K562 (cell line): ENCODE measurements at regions not wholly inside any gene's neighbourhood (a gene's known extent, or its start where the extent isn't known, plus 50 kb on each side); places are given as distances from the start of the nearest gene placed in this dataset.

ENCODE experiments used
- ATAC-seq: fragments of 200-7000 bp; cut with Tn5 transposase; 3 replicates; pipeline ENCODE4 v1.9.1; 2020; ENCODE audit warnings: moderate library complexity
- BruUV-seq: library from RNA; stranded (reverse); fragments of 400-500 nt; replicated peaks from 2 replicates; lab custom pipeline; 2021; lab: Mats Ljungman, UMichigan
- CTCF ChIA-PET: fragments of 300-600 bp; formaldehyde crosslinking; extraction: SDS; loops from one replicate; lab custom pipeline; 2021; ENCODE audit warnings: low intra/inter-chr PET ratio; lab: Yijun Ruan, JAX
- POLR2A ChIA-PET: fragments of 300-600, 350-650 bp; sonication (Branson Sonifier 250); formaldehyde crosslinking; extraction: SDS; loops from one replicate; lab custom pipeline; 2021; ENCODE audit warnings: antibody characterized with exemption, inconsistent platforms; lab: Yijun Ruan, JAX
- DNase-seq, 4 experiments: peaks; one replicate each; pipeline versions ENCODE4 v3.0.0 to v3.0.0-alpha.2; 2011 to 2018; ENCODE audit warnings: low spot score in 3 of 4, mixed read lengths in 3 of 4; ENCODE audit errors: extremely low read depth in 1 of 4
- FAIRE-seq: peaks from 2 replicates; lab custom pipeline; 2011; peaks lifted over from hg19 to GRCh38; lab: Jason Lieb, UNC
- H2AFZ ChIP-seq: 2 replicates; pipeline ENCODE4 v1.6.0; 2011; ENCODE audit warnings: low read depth, low read length, control low read depth, inconsistent platforms
- H3K27ac ChIP-seq: fragments of 200-600 bp; 3 replicates; pipeline ENCODE4 v1.8.0; 2011; ENCODE audit warnings: low read depth, mild to moderate bottlenecking, control low read depth, inconsistent platforms, low read length, moderate library complexity, mixed read lengths; ENCODE audit errors: extremely low read depth
- H3K27me3 ChIP-seq, 2 experiments: fragments of 300-600 bp in 1 of 2; 2 replicates in 1 of 2; 3 replicates in 1 of 2; pipeline versions ENCODE4 v1.6.0 to v1.8.0; 2011; ENCODE audit warnings: inconsistent platforms in 2 of 2, low read length in 2 of 2, mild to moderate bottlenecking in 1 of 2, mixed read lengths in 1 of 2, moderate library complexity in 1 of 2; ENCODE audit not compliant: control insufficient read depth in 2 of 2, insufficient read depth in 2 of 2
- H3K36me3 ChIP-seq: fragments of 300-600 bp; 3 replicates; pipeline ENCODE4 v1.8.0; 2011; ENCODE audit warnings: mild to moderate bottlenecking, low read length, inconsistent platforms; ENCODE audit not compliant: control insufficient read depth, insufficient read depth
- H3K4me1 ChIP-seq, 2 experiments: fragments of 200-600 bp in 1 of 2; replicated peaks in 1 of 2; 2 replicates in 1 of 2; 3 replicates in 1 of 2; pipeline versions ENCODE4 v1.5.1 to v1.8.0; 2011; ENCODE audit warnings: inconsistent platforms in 2 of 2, low read length in 2 of 2, mild to moderate bottlenecking in 1 of 2, mixed read lengths in 1 of 2, moderate library complexity in 1 of 2; ENCODE audit not compliant: control insufficient read depth in 2 of 2, insufficient read depth in 2 of 2
- H3K4me2 ChIP-seq: 2 replicates; pipeline ENCODE4 v1.6.1; 2011; ENCODE audit warnings: low read length, control low read depth, inconsistent platforms, mixed read lengths; ENCODE audit not compliant: insufficient read depth
- H3K4me3 ChIP-seq: fragments of 200-600 bp; sonication (generic), shearing (Covaris generic); 2 replicates; pipeline ENCODE4 v1.5.1; 2016; ENCODE audit warnings: control low read depth, inconsistent platforms
- H3K79me2 ChIP-seq: fragments of 200-600 bp; 3 replicates; pipeline ENCODE4 v1.8.0; 2011; ENCODE audit warnings: low read length, inconsistent platforms; ENCODE audit not compliant: control insufficient read depth, insufficient read depth
- H3K9ac ChIP-seq, 2 experiments: 2 replicates each; pipeline versions ENCODE4 v1.6.0 to v1.6.1; 2011; ENCODE audit warnings: low read depth in 2 of 2, low read length in 2 of 2, control low read depth in 1 of 2, inconsistent platforms in 1 of 2, mild to moderate bottlenecking in 1 of 2, mixed read lengths in 1 of 2; ENCODE audit not compliant: insufficient read depth in 1 of 2
- H3K9me1 ChIP-seq: one replicate; pipeline ENCODE4 v1.6.0; 2011; ENCODE audit warnings: inconsistent platforms, mild to moderate bottlenecking, low read length, moderate library complexity; ENCODE audit not compliant: control insufficient read depth, insufficient read depth
- H3K9me3 ChIP-seq: replicated peaks from 2 replicates; pipeline ENCODE4 v1.5.1; 2011; ENCODE audit warnings: low read depth, low read length, inconsistent platforms; ENCODE audit not compliant: control insufficient read depth, insufficient read depth
- H4K20me1 ChIP-seq: replicated peaks from 2 replicates; pipeline ENCODE4 v1.6.1; 2011; ENCODE audit warnings: low read length, inconsistent platforms, mixed read lengths; ENCODE audit not compliant: control insufficient read depth, insufficient read depth
- ELF2 ChIP-seq: fragments of 250-450 bp; sonication (Bioruptor Pico); IDR thresholded peaks from 2 replicates; pipeline ENCODE4 v1.5.0; 2021; ENCODE audit warnings: mild to moderate bottlenecking
- MAFF ChIP-seq: IDR thresholded peaks from 2 replicates; pipeline ENCODE4 v1.6.1; 2012; ENCODE audit warnings: low read length, improper control_type of control experiment
- NR3C1 ChIP-seq: sonication (generic); formaldehyde crosslinking; IDR thresholded peaks from 2 replicates; pipeline ENCODE4 v1.8.1; 2022; ENCODE audit warnings: missing genetic modification reagents
- ZNF274 ChIP-seq: IDR thresholded peaks from 2 replicates; pipeline ENCODE4 v1.6.1; 2011; ENCODE audit warnings: low read depth, mild to moderate bottlenecking, low read length, moderate library complexity, borderline replicate concordance
- WGBS: fragments of 100-300 bp; shearing (Covaris generic); methylation state at CpG from one replicate; pipeline ENCODE4 v1.1.6; 2016; ENCODE audit warnings: low coverage, mixed read lengths; ENCODE audit not compliant: insufficient coverage; ENCODE audit errors: missing lambda C conversion rate; 5-methylcytosine and 5-hydroxymethylcytosine counted together
- in situ Hi-C: fragments of 300-500 bp; cut with MboI; formaldehyde crosslinking; loops from 4 replicates; pipeline ENCODE4 v1.15.0; 2018; ENCODE audit warnings: inconsistent platforms, mixed read lengths
- intact Hi-C: fragments of 100-400 bp; cut with micrococcal nuclease; formaldehyde crosslinking; loops from 2 replicates; pipeline ENCODE4 v1.14.2; 2022
- TF ChIP-seq, protein P1 (sequence below), 2 experiments: fragments of 450-650 bp; conservative IDR thresholded peaks; 2 replicates each; pipeline ENCODE4 v1.6.1; 2017; ENCODE audit warnings: mild to moderate bottlenecking in 2 of 2, moderate library complexity in 2 of 2
- TF ChIP-seq, protein P2 (sequence below): IDR thresholded peaks from 3 replicates; pipeline ENCODE4 v1.6.1; 2011; ENCODE audit warnings: borderline replicate concordance, mild to moderate bottlenecking, moderate library complexity; ENCODE audit not compliant: insufficient read length; ENCODE audit errors: extremely low read depth
- TF ChIP-seq, protein P3 (sequence below), 2 experiments: fragments of 450-650 bp in 1 of 2; sonication (generic) in 1 of 2; formaldehyde crosslinking in 1 of 2; IDR thresholded peaks; 2 replicates each; pipeline versions ENCODE4 v1.7.1 to v1.9.0; 2016 to 2022; ENCODE audit warnings: inconsistent platforms in 1 of 2, mild to moderate bottlenecking in 1 of 2, missing genetic modification reagents in 1 of 2

DNA sequence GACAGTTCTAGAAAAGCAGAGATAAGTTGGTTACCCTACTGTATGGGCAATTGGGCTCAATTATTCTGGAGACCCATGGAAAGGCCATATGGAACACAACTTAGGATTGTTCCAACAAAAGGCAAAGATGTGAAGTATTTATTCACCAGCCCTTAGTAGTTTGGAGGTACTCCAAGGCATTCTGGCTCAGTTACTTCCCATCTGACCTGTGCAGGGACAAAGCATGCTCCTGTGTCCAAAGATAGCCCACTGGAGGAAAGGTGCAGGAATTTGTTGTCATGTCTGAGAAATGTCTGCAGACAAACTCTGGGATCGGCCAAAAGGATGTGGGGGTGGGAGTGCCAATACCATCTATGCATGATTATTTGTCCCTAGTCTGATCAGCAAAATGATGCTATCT lies 279.5 kb upstream of the PTGER4 start (continued):
- TF ChIP-seq, protein P1, sequence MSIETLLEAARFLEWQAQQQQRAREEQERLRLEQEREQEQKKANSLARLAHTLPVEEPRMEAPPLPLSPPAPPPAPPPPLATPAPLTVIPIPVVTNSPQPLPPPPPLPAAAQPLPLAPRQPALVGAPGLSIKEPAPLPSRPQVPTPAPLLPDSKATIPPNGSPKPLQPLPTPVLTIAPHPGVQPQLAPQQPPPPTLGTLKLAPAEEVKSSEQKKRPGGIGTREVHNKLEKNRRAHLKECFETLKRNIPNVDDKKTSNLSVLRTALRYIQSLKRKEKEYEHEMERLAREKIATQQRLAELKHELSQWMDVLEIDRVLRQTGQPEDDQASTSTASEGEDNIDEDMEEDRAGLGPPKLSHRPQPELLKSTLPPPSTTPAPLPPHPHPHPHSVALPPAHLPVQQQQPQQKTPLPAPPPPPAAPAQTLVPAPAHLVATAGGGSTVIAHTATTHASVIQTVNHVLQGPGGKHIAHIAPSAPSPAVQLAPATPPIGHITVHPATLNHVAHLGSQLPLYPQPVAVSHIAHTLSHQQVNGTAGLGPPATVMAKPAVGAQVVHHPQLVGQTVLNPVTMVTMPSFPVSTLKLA (conservative IDR thresholded peaks at IDR 0.05) = no peak
- TF ChIP-seq MAFF (no peak), NR3C1 (no peak)
- TF ChIP-seq, protein P2, sequence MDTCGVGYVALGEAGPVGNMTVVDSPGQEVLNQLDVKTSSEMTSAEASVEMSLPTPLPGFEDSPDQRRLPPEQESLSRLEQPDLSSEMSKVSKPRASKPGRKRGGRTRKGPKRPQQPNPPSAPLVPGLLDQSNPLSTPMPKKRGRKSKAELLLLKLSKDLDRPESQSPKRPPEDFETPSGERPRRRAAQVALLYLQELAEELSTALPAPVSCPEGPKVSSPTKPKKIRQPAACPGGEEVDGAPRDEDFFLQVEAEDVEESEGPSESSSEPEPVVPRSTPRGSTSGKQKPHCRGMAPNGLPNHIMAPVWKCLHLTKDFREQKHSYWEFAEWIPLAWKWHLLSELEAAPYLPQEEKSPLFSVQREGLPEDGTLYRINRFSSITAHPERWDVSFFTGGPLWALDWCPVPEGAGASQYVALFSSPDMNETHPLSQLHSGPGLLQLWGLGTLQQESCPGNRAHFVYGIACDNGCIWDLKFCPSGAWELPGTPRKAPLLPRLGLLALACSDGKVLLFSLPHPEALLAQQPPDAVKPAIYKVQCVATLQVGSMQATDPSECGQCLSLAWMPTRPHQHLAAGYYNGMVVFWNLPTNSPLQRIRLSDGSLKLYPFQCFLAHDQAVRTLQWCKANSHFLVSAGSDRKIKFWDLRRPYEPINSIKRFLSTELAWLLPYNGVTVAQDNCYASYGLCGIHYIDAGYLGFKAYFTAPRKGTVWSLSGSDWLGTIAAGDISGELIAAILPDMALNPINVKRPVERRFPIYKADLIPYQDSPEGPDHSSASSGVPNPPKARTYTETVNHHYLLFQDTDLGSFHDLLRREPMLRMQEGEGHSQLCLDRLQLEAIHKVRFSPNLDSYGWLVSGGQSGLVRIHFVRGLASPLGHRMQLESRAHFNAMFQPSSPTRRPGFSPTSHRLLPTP = no peak

DNA sequence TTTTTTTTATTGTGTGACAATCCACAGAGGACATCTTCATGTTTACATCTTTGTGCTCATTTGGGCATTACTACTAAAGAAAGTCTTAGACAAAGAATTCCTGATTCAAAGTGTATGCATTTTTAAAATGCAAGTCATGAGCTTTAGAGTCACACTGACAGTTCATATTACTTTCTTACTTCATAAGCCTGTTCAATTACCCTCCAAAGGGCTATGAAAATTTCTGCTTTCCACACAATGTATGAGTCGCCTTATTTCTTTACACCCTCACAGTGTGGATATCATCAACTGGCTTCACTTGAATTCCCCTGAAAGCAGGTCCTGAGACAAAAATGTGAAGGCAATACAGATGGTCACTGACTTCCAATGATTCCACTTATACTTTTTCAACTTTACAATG lies 280.4 kb upstream of the PTGER4 start:
- Histone ChIP-seq H4K20me1 (no peaks in the 10 kb centered on the region), H3K9ac (no peak overlapping the region), H2AFZ (no peak overlapping the region), H3K4me3 (no peak overlapping the region), H3K9me1 (no peaks in the 10 kb centered on the region), H3K27me3 (no peaks in the 10 kb centered on the region), H3K36me3 (no peaks in the 10 kb centered on the region), H3K79me2 (no peaks in the 10 kb centered on the region), H3K4me2 (no peak overlapping the region), H3K27ac (no peak overlapping the region), H3K4me1 (no peaks in the 10 kb centered on the region), H3K9me3 (no peaks in the 10 kb centered on the region)
- intact Hi-C loops (no loop called here), in situ Hi-C loops (no loop called here)
- no peak for FAIRE-seq
- ATAC-seq = no peak
- WGBS = 0% methylated on average over 1 of the region's 1 CpG
- POLR2A ChIA-PET = no interaction called here
- CTCF ChIA-PET = interaction anchor here (0.6 kb wide), 1 partner anchor 1942 kb away, joined by 4 read pairs; no protein-coding TSS in a partner anchor
- no peak for DNase-seq
- BruUV-seq = no TSS peak
- TF ChIP-seq ZNF274 (no peak), ELF2 (CRISPR knock-in tag) (no peak)
- TF ChIP-seq, protein P3, sequence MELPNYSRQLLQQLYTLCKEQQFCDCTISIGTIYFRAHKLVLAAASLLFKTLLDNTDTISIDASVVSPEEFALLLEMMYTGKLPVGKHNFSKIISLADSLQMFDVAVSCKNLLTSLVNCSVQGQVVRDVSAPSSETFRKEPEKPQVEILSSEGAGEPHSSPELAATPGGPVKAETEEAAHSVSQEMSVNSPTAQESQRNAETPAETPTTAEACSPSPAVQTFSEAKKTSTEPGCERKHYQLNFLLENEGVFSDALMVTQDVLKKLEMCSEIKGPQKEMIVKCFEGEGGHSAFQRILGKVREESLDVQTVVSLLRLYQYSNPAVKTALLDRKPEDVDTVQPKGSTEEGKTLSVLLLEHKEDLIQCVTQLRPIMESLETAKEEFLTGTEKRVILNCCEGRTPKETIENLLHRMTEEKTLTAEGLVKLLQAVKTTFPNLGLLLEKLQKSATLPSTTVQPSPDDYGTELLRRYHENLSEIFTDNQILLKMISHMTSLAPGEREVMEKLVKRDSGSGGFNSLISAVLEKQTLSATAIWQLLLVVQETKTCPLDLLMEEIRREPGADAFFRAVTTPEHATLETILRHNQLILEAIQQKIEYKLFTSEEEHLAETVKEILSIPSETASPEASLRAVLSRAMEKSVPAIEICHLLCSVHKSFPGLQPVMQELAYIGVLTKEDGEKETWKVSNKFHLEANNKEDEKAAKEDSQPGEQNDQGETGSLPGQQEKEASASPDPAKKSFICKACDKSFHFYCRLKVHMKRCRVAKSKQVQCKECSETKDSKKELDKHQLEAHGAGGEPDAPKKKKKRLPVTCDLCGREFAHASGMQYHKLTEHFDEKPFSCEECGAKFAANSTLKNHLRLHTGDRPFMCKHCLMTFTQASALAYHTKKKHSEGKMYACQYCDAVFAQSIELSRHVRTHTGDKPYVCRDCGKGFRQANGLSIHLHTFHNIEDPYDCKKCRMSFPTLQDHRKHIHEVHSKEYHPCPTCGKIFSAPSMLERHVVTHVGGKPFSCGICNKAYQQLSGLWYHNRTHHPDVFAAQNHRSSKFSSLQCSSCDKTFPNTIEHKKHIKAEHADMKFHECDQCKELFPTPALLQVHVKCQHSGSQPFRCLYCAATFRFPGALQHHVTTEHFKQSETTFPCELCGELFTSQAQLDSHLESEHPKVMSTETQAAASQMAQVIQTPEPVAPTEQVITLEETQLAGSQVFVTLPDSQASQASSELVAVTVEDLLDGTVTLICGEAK (IDR thresholded peaks at IDR 0.05) = no peak
- TF ChIP-seq, protein P3 (CRISPR knock-in tag; IDR thresholded peaks at IDR 0.05) = no peak
